Activated T-helper 1 cell treated with anti-CD3 and anti-CD28 coated beads, Interleukin-12 subunit alpha, Interleukin-12 subunit beta, Interleukin-2, Interleukin-4 antibody, amounts not matched to agents 30 ng/mL and 10 ng/mL and 1 ng/mL, durations not matched to agents 14 hours and 24 hours and 36 hours (primary cell): ENCODE measurements at regions not wholly inside any gene's neighbourhood (a gene's known extent, or its start where the extent isn't known, plus 50 kb on each side); places are given as distances from the start of the nearest gene placed in this dataset.
"Not testable (repeated sequence)": the region's sequence is repeated elsewhere in the genome, so short reads cannot be mapped to it uniquely, and the experiment has no call there.

ENCODE experiments used
- DNase-seq: peaks from one replicate; pipeline ENCODE4 v3.0.0; 2021; ENCODE audit warnings: low spot score
- H3K27ac Mint-ChIP-seq: one replicate; pipeline ENCODE4 v1.8.0; 2021; ENCODE audit warnings: mild to moderate bottlenecking, mixed read lengths
- H3K27me3 Mint-ChIP-seq: one replicate; pipeline ENCODE4 v1.8.0; 2022; ENCODE audit warnings: mild to moderate bottlenecking, moderate library complexity, mixed read lengths; ENCODE audit not compliant: insufficient read depth
- H3K36me3 Mint-ChIP-seq: one replicate; pipeline ENCODE4 v1.8.0; 2021; ENCODE audit warnings: low read depth, mixed read lengths
- H3K4me1 Mint-ChIP-seq: one replicate; pipeline ENCODE4 v1.8.0; 2021; ENCODE audit warnings: low read depth, mixed read lengths
- H3K4me3 Mint-ChIP-seq: one replicate; pipeline ENCODE4 v1.8.0; 2021; ENCODE audit warnings: mild to moderate bottlenecking, moderate library complexity, mixed read lengths
- H3K9me3 Mint-ChIP-seq: one replicate; pipeline ENCODE4 v1.8.0; 2021; ENCODE audit warnings: mixed read lengths
- intact Hi-C: fragments of 100-400 bp; cut with micrococcal nuclease; formaldehyde crosslinking; loops from one replicate; pipeline ENCODE4 v1.15.1; 2024

- Mint-ChIP-seq H3K4me1 (no peaks in the 10 kb centered on the region), H3K36me3 (no peaks in the 10 kb centered on the region), H3K27me3 (no peaks in the 10 kb centered on the region), H3K9me3 (no peaks in the 10 kb centered on the region), H3K4me3 (no peak overlapping the region), H3K27ac (no peak overlapping the region)
- no peak for DNase-seq
- intact Hi-C loops: no loop called here
These were observed 382.0 kb downstream of the PSAT1 start for GRCh38 chr9:78678877-78679276.

DNA sequence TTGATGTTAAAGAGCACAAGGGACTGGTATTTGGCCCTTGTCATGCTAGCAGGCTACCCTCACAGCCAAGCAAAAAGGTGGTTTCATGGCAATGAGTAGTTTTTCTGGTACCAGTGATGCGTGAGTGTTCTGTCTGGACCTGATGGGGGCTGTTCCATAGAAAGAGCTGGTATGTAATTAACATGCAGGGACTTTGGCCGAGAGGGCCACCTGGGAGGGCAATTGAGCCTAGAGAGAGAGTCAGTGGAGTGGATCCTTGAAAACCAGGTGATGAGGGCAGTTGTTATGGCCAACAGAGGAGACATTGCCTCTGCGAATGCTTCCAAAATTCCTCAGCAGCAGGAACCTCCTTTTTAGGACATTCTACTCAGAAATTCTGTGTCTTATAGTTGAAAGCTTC lies 383.3 kb downstream of the PSAT1 start:
- H3K9me3 Mint-ChIP-seq: no peaks in the 10 kb centered on the region
- DNase-seq: no peak
- no peaks in the 10 kb centered on the region for H3K4me1 Mint-ChIP-seq

GRCh38 chr9:78682216-78682615 lies 385.3 kb downstream of the PSAT1 start:
- intact Hi-C loops: no loop called here
- no peaks in the 10 kb centered on the region for H3K9me3 Mint-ChIP-seq
- no peak overlapping the region for H3K27ac Mint-ChIP-seq
- H3K36me3 Mint-ChIP-seq: no peaks in the 10 kb centered on the region
- no peaks in the 10 kb centered on the region for H3K4me1 Mint-ChIP-seq
- H3K4me3 Mint-ChIP-seq: no peak overlapping the region
- H3K27me3 Mint-ChIP-seq: no peaks in the 10 kb centered on the region
- no peak for DNase-seq

More for the DNA sequence above, 383.3 kb downstream of the PSAT1 start:
- Mint-ChIP-seq H3K4me3 (no peak overlapping the region), H3K27me3 (no peaks in the 10 kb centered on the region), H3K36me3 (no peaks in the 10 kb centered on the region), H3K27ac (no peak overlapping the region)
- intact Hi-C loops: no loop called here

DNA sequence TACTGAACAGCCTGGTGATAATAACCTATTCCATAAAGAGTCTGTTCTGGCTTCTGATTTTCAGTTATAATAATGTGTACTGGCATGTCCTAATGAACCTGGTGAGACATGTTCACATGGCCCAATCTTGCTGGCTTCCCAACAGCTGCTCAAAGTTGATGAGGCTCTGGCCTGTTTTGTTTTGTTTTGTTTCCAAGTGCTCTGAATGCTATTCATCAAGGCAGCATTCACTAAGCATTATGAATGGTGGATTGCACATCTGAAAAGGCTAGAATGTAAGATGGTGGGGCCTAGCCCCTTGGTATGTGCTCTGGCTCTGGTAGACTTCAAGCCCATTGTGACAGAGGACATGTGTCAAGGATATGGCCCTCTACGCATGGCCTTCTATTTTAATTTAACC lies 388.5 kb downstream of the PSAT1 start:
- no peak overlapping the region for H3K27ac Mint-ChIP-seq
- no peak for DNase-seq
- H3K9me3 Mint-ChIP-seq: no peaks in the 10 kb centered on the region
- no peak overlapping the region for H3K4me3 Mint-ChIP-seq
- H3K36me3 Mint-ChIP-seq: no peaks in the 10 kb centered on the region
- intact Hi-C loops: no loop called here
- H3K4me1 Mint-ChIP-seq: no peaks in the 10 kb centered on the region
- H3K27me3 Mint-ChIP-seq: no peaks in the 10 kb centered on the region

DNA sequence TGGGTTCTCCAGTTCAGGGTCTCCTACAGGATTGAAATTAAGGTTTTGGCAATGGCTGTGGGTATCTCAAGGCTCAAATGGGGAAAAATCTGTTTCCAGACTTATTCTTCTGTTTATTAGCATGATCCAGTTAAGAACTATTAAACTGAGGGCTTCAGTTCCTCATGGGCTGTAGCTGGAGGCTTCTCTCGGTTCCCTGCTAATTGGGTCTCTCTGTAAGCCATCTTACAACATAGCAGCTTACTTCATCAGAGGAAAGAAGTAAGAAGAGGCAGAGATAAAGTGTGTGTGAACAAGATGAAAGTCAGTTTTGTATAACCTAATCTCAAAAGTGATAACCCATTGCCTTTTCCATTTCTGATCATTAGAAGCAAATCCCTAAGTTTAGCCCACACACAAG lies 391.9 kb downstream of the PSAT1 start:
- H3K27me3 Mint-ChIP-seq: no peaks in the 10 kb centered on the region
- intact Hi-C loops: no loop called here
- no peak overlapping the region for H3K27ac Mint-ChIP-seq
- no peak for DNase-seq
- no peaks in the 10 kb centered on the region for H3K36me3 Mint-ChIP-seq
- no peak overlapping the region for H3K4me3 Mint-ChIP-seq
- no peaks in the 10 kb centered on the region for H3K9me3 Mint-ChIP-seq
- H3K4me1 Mint-ChIP-seq: no peaks in the 10 kb centered on the region

- no peaks in the 10 kb centered on the region for H3K9me3 Mint-ChIP-seq
- H3K27me3 Mint-ChIP-seq: no peaks in the 10 kb centered on the region
- no peaks in the 10 kb centered on the region for H3K4me1 Mint-ChIP-seq
- DNase-seq: no peak
- no peak overlapping the region for H3K27ac Mint-ChIP-seq
- intact Hi-C loops: no loop called here
- H3K36me3 Mint-ChIP-seq: no peaks in the 10 kb centered on the region
- H3K4me3 Mint-ChIP-seq: no peak overlapping the region
These were observed 394.6 kb downstream of the PSAT1 start for GRCh38 chr9:78691542-78691941.

- intact Hi-C loops: no loop called here
- H3K27me3 Mint-ChIP-seq: no peaks in the 10 kb centered on the region
- DNase-seq: no peak
- H3K4me1 Mint-ChIP-seq: no peaks in the 10 kb centered on the region
- no peaks in the 10 kb centered on the region for H3K9me3 Mint-ChIP-seq
- H3K36me3 Mint-ChIP-seq: no peaks in the 10 kb centered on the region
- no peak overlapping the region for H3K4me3 Mint-ChIP-seq
- no peak overlapping the region for H3K27ac Mint-ChIP-seq
These were observed 395.9 kb downstream of the PSAT1 start for GRCh38 chr9:78692871-78693270.

- Mint-ChIP-seq H3K9me3 (no peaks in the 10 kb centered on the region), H3K4me1 (no peaks in the 10 kb centered on the region), H3K4me3 (no peak overlapping the region), H3K27me3 (no peaks in the 10 kb centered on the region), H3K27ac (no peak overlapping the region), H3K36me3 (no peaks in the 10 kb centered on the region)
- intact Hi-C loops: no loop called here
- DNase-seq: no peak
These were observed 398.0 kb downstream of the PSAT1 start for GRCh38 chr9:78694974-78695373.

DNA sequence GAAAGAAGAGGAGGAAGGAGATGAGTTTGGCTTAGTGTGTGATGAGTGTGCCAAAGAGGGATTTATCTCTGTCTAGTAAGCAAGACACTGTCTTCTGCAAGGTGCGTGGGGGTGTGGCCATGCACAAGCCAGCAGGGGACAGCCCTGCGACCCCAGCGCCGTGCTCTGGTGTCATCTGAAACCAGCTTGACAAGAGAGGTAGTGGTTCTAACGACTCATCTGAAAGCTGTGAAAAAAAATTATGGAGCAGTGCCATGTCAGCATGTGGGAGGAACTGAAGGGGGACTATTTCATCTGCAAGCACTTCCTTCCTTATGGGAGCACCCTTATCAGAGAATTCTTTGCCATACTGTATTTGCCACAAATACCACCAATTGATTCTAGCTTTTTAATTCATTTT lies 398.6 kb downstream of the PSAT1 start:
- Mint-ChIP-seq H3K4me1 (no peaks in the 10 kb centered on the region), H3K27me3 (no peaks in the 10 kb centered on the region), H3K4me3 (no peak overlapping the region), H3K36me3 (no peaks in the 10 kb centered on the region), H3K9me3 (no peaks in the 10 kb centered on the region), H3K27ac (no peak overlapping the region)
- no peak for DNase-seq
- intact Hi-C loops: no loop called here

GRCh38 chr9:78697618-78698017 lies 400.7 kb downstream of the PSAT1 start:
- Mint-ChIP-seq H3K9me3 (no peaks in the 10 kb centered on the region), H3K36me3 (no peaks in the 10 kb centered on the region), H3K4me1 (no peaks in the 10 kb centered on the region), H3K27ac (no peak overlapping the region), H3K4me3 (no peak overlapping the region), H3K27me3 (no peaks in the 10 kb centered on the region)
- no peak for DNase-seq
- intact Hi-C loops: no loop called here

DNA sequence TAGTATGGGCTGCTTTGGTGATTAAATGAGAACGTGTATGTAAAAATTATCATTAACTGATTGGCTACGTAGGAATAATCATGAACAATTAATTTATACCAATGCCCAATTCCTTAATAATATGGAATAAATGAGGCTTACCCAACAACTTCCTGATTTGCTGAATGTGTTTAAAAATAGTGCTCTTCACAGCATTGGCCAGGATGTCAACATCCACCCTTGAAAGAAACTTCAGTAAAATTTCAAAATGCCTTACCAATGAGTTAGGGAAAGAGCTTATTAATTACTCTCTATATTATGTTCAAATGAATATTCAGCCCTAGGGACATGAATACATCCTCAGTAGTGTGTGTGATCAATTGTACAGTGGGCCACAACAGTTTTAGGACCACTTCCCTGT lies 401.4 kb downstream of the PSAT1 start:
- Mint-ChIP-seq H3K36me3 (no peaks in the 10 kb centered on the region), H3K4me3 (no peak overlapping the region), H3K27me3 (no peaks in the 10 kb centered on the region), H3K27ac (no peak overlapping the region), H3K4me1 (no peaks in the 10 kb centered on the region), H3K9me3 (no peaks in the 10 kb centered on the region)
- intact Hi-C loops: no loop called here
- DNase-seq: no peak

- H3K4me3 Mint-ChIP-seq, H3K36me3 Mint-ChIP-seq, H3K9me3 Mint-ChIP-seq, DNase-seq, H3K27me3 Mint-ChIP-seq, H3K4me1 Mint-ChIP-seq, intact Hi-C loops, H3K27ac Mint-ChIP-seq: not testable (repeated sequence)
These were observed 402.3 kb downstream of the PSAT1 start for GRCh38 chr9:78699217-78699616.

DNA sequence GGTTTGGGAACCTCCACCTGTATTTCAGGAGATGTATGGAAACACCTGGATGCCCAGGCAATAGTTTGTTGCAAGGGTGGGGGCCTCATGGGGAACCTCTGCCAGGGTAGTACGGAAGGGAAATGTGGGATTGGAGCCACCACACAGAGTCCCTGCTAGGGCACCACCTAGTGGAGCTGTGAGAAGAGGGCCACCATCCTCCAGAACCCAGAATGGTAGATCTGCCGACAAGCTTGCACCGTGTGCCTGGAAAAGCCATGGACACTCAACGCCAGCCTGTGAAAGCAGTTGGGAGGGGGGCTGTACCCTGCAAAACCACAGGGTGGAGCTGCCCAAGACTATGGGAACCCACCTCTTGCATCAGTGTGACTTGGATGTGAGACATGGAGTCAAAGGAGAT lies 407.2 kb downstream of the PSAT1 start:
- DNase-seq, H3K9me3 Mint-ChIP-seq, H3K27me3 Mint-ChIP-seq, intact Hi-C loops, H3K4me1 Mint-ChIP-seq, H3K36me3 Mint-ChIP-seq, H3K4me3 Mint-ChIP-seq, H3K27ac Mint-ChIP-seq: not testable (repeated sequence)

DNA sequence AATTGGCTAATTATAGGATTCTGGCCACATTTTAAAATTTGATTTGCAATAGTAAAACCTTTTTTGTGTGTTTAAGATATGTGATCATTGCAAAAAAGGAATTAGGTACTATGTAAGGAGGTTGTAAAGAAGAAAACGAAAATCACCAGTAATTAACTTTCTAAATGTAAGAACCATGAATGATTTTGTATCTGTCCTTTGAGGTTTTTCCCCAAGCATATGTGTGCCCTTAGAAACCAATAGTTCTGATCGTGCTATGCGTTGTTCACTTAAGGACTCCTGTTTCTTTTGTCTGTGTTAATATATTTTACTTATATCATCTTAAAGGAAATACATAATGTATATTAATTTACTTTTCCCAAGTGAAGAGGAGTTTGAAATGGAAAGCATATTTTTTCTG lies 410.2 kb downstream of the PSAT1 start:
- Mint-ChIP-seq H3K27ac (no peak overlapping the region), H3K4me3 (no peak overlapping the region), H3K36me3 (no peaks in the 10 kb centered on the region), H3K27me3 (no peaks in the 10 kb centered on the region), H3K4me1 (no peaks in the 10 kb centered on the region), H3K9me3 (no peaks in the 10 kb centered on the region)
- no peak for DNase-seq
- intact Hi-C loops: no loop called here
